ENCODE measurements at regions not wholly inside any gene's neighbourhood (a gene's known extent, or its start where the extent isn't known, plus 50 kb on each side); places are given as distances from the start of the nearest gene placed in this dataset.
"Not testable (repeated sequence)": the region's sequence is repeated elsewhere in the genome, so short reads cannot be mapped to it uniquely, and the experiment has no call there.

- TF ChIP-seq TP53 (CRISPR knock-in tag; IDR thresholded peaks at IDR 0.05), result no peak
- no peak for TF ChIP-seq GATA3 (IDR thresholded peaks at IDR 0.05; ENCODE audit: borderline replicate concordance)
- TF ChIP-seq CBX2 (IDR thresholded peaks at IDR 0.05; ENCODE audit: borderline replicate concordance, low read depth), result no peak
- no peak for TF ChIP-seq CTCF (IDR thresholded peaks at IDR 0.05)
- TF ChIP-seq ZFP36 (IDR thresholded peaks at IDR 0.05; ENCODE audit: borderline replicate concordance, partially characterized antibody), result no peak
Observed at GRCh38 chr10:22105270-22105669, 101.7 kb upstream of the DNAJC1 start (continued).

GRCh38 chr10:22103701-22104470 is 100.4 kb upstream of the DNAJC1 start:
- WGBS (ENCODE audit: missing lambda C conversion rate), result 61% methylated on average over 4 of the region's 4 CpGs
- ChIA-PET CTCF (interaction anchor here (0.6 to 1.7 kb wide), 8 partner anchors 14 to 902 kb away, joined by 3 to 8 read pairs (median 3); no protein-coding TSS in a partner anchor), POLR2A (no interaction called here)
- FAIRE-seq (no peak), DNase-seq (ENCODE audit: low read depth in 1 of 2, low spot score in 1 of 2) (peak; percentile 14 to 15), ATAC-seq (peak; percentile 50 to 63; a peak in 3 of 6 replicates)
- H3K27ac ChIP-seq, result no peak overlapping the region
- H3K9me3 ChIP-seq, result 0 out of 3 replicates have a peak, but pooled peaks cover 2% of the 10 kb centered on the region
- TF ChIP-seq HDAC2 (IDR thresholded peaks at IDR 0.05) (no peak), USF2 (IDR thresholded peaks at IDR 0.05) (no peak), RAD21 (conservative IDR thresholded peaks at IDR 0.05 in 1 of 2, IDR thresholded peaks at IDR 0.05 in 1 of 2) (peak in 1 of 2 experiments; percentile 47; a peak in 2 of 5 replicates)
- H3K4me2 ChIP-seq, result no peak overlapping the region
- no peaks in the 10 kb centered on the region for H3K4me1 ChIP-seq
- no peak overlapping the region for H3K4me3 ChIP-seq

- POLR2A ChIA-PET, result no interaction called here
- Histone ChIP-seq H3K4me2 (no peak overlapping the region), H3K4me3 (no peak overlapping the region), H3K4me1 (no peaks in the 10 kb centered on the region), H3K27ac (no peak overlapping the region), H3K9me3 (no peaks in the 10 kb centered on the region)
- WGBS (ENCODE audit: missing lambda C conversion rate), result 17% methylated on average over 2 of the region's 3 CpGs
- DNase-seq (ENCODE audit: low read depth in 1 of 2, low spot score in 1 of 2), result no peak
- CTCF ChIA-PET, result interaction anchor here (1.0 to 1.5 kb wide), 3 partner anchors 15 to 103 kb away, joined by 3 to 4 read pairs (median 3); no protein-coding TSS in a partner anchor
- ATAC-seq, result no peak
- TF ChIP-seq REST (IDR thresholded peaks at IDR 0.05) (no peak), NPAS2 (CRISPR knock-in tag; IDR thresholded peaks at IDR 0.05; ENCODE audit: borderline replicate concordance) (no peak), PHF8 (IDR thresholded peaks at IDR 0.05; ENCODE audit: borderline replicate concordance, low read depth) (no peak), TFCP2L1 (CRISPR knock-in tag; IDR thresholded peaks at IDR 0.05) (no peak), FOXS1 (CRISPR knock-in tag; IDR thresholded peaks at IDR 0.05) (no peak), KDM1A (IDR thresholded peaks at IDR 0.05; ENCODE audit: low read depth) (no peak), MAX (IDR thresholded peaks at IDR 0.05) (no peak), MAFK (IDR thresholded peaks at IDR 0.05; ENCODE audit: partially characterized antibody) (no peak), RARB (CRISPR knock-in tag; IDR thresholded peaks at IDR 0.05) (no peak), RAD21 (conservative IDR thresholded peaks at IDR 0.05 in 1 of 2, IDR thresholded peaks at IDR 0.05 in 1 of 2) (no peak), CEBPB (IDR thresholded peaks at IDR 0.05) (no peak), FOSL2 (IDR thresholded peaks at IDR 0.05) (no peak), FOSL2 (CRISPR knock-in tag; IDR thresholded peaks at IDR 0.05) (no peak), JUNB (IDR thresholded peaks at IDR 0.05) (no peak)
- no peak for FAIRE-seq
Observed at GRCh38 chr10:22097696-22098095, 94.2 kb upstream of the DNAJC1 start.

- H3K4me3 ChIP-seq; DNase-seq (ENCODE audit: low read depth in 1 of 2, low spot score in 1 of 2); H3K4me2 ChIP-seq; FAIRE-seq; H3K9me3 ChIP-seq; H3K27ac ChIP-seq; ATAC-seq; POLR2A ChIA-PET: not testable (repeated sequence)
- CTCF ChIA-PET, result interaction anchor here (0.7 to 1.2 kb wide), 3 partner anchors 12 to 74 kb away, joined by 3 read pairs; no protein-coding TSS in a partner anchor
- H3K4me1 ChIP-seq, result peaks cover 13% of the 10 kb centered on the region
- WGBS (ENCODE audit: missing lambda C conversion rate), result 0% methylated on average over 1 of the region's 1 CpG
Observed at GRCh38 chr10:22091260-22091659, 87.7 kb upstream of the DNAJC1 start.

Measured in A549 (cell line).